ENCODE measurements at regions not wholly inside any gene's neighbourhood (a gene's known extent, or its start where the extent isn't known, plus 50 kb on each side); places are given as distances from the start of the nearest gene placed in this dataset.

GRCh38 chr5:97623441-97623840 lies 440.4 kb upstream of the RIOK2 start:
- no peak for DNase-seq (ENCODE audit: low spot score)
- in situ Hi-C loops (cut with MboI; ENCODE audit: low pct_unique_long_range_greater_than_20kb, low sequenced_read_pairs, unreplicated experiment) = no loop called here
- no peak for TF ChIP-seq CTCF (IDR thresholded peaks at IDR 0.05; ENCODE audit: extremely low read depth, insufficient read depth, missing control alignments)

DNA sequence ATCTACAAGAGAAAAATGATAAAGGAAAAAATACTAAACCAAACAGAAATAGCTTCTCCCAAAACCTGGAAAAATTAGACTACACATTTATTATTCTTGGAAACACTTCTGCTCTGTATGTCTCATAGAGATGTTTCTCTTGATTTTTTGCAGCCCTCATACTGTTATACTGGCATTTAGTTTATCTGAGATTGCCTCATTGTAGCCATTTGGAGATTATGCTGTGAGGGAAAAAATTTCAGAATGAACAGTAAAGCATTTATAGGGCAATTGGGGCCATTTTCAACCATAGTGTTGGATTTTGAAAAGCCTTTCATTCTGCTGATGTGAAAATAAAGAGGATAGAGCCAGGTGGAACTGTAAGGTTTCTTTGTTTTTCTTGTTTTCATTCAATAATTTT lies 441.8 kb upstream of the RIOK2 start:
- TF ChIP-seq CTCF (IDR thresholded peaks at IDR 0.05; ENCODE audit: extremely low read depth, insufficient read depth, missing control alignments) = no peak

GRCh38 chr5:97627272-97627671 lies 444.2 kb upstream of the RIOK2 start:
- TF ChIP-seq CTCF (IDR thresholded peaks at IDR 0.05; ENCODE audit: extremely low read depth, insufficient read depth, missing control alignments) = no peak
- in situ Hi-C loops (cut with MboI; ENCODE audit: low pct_unique_long_range_greater_than_20kb, low sequenced_read_pairs, unreplicated experiment) = no loop called here
- no peak for DNase-seq (ENCODE audit: low spot score)

More for the DNA sequence above, 441.8 kb upstream of the RIOK2 start:
- no peak for DNase-seq (ENCODE audit: low spot score)
- in situ Hi-C loops (cut with MboI; ENCODE audit: low pct_unique_long_range_greater_than_20kb, low sequenced_read_pairs, unreplicated experiment) = no loop called here

DNA sequence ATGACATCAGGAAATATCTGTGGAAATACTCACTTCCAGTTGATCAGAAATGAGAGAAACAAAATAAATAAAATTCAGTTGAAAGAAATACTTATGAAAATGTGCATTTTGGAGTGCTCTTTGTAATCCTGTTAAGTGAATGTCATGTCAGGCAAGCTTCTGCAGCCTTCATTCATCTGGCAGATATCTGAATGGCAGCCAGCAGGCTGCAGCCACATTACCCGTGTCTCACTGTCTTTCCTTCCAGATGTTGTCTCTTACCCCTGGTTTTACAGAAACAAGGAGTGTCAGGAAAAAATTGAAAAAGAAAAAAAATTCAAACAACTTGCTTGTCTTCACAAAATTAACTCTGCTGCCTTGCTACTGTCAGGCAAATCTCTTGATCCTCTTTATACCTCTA lies 445.0 kb upstream of the RIOK2 start:
- no peak for TF ChIP-seq CTCF (IDR thresholded peaks at IDR 0.05; ENCODE audit: extremely low read depth, insufficient read depth, missing control alignments)
- in situ Hi-C loops (cut with MboI; ENCODE audit: low pct_unique_long_range_greater_than_20kb, low sequenced_read_pairs, unreplicated experiment) = no loop called here
- DNase-seq (ENCODE audit: low spot score) = no peak

DNA sequence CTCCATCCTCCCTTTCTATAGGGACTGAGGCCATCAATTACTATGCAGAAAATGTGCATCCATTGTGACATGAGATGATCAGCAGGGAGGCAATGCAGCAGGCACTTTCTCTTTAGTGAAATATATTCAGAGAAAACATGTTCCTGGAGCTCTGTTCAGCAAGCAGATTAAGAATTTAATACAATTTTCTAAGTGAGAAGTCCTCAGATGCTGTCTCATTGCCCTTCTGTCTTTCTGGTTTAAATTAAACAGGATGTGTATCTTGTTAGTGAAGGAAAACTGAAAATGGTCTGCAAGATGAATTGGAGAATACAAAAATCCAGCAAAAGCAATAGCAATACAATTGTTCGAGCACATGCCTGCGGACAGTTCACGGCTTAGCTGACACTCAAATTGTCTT lies 445.8 kb upstream of the RIOK2 start:
- in situ Hi-C loops (cut with MboI; ENCODE audit: low pct_unique_long_range_greater_than_20kb, low sequenced_read_pairs, unreplicated experiment) = no loop called here
- no peak for DNase-seq (ENCODE audit: low spot score)
- no peak for TF ChIP-seq CTCF (IDR thresholded peaks at IDR 0.05; ENCODE audit: extremely low read depth, insufficient read depth, missing control alignments)

DNA sequence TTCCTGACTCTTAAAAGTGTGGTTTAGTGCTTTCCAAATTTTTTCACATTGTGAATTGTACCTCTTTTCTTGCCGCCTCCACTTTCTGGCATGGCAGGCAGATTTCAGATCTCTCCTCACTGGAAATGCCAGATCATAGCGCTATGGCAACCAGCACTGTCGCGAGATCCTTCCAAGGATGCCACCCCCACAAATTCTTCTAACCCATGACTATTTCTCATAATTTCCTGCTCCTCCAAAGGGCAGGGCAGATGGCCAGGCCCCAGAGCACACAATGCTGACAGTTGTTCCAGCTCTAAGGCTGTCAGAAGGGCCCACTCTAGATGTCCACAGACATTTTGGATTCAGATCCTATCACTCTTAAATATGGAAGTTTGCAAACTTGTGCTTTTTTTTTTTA lies 446.2 kb upstream of the RIOK2 start:
- TF ChIP-seq CTCF (IDR thresholded peaks at IDR 0.05; ENCODE audit: extremely low read depth, insufficient read depth, missing control alignments) = no peak
- DNase-seq (ENCODE audit: low spot score) = no peak
- in situ Hi-C loops (cut with MboI; ENCODE audit: low pct_unique_long_range_greater_than_20kb, low sequenced_read_pairs, unreplicated experiment) = no loop called here

- TF ChIP-seq CTCF (IDR thresholded peaks at IDR 0.05; ENCODE audit: extremely low read depth, insufficient read depth, missing control alignments) = no peak
- no peak for DNase-seq (ENCODE audit: low spot score)
- in situ Hi-C loops (cut with MboI; ENCODE audit: low pct_unique_long_range_greater_than_20kb, low sequenced_read_pairs, unreplicated experiment) = no loop called here
Measured at GRCh38 chr5:97635553-97635952, 452.5 kb upstream of the RIOK2 start.

Data from GM13977 (cell line).